ENCODE measurements at regions not wholly inside any gene's neighbourhood (a gene's known extent, or its start where the extent isn't known, plus 50 kb on each side); places are given as distances from the start of the nearest gene placed in this dataset.

DNA sequence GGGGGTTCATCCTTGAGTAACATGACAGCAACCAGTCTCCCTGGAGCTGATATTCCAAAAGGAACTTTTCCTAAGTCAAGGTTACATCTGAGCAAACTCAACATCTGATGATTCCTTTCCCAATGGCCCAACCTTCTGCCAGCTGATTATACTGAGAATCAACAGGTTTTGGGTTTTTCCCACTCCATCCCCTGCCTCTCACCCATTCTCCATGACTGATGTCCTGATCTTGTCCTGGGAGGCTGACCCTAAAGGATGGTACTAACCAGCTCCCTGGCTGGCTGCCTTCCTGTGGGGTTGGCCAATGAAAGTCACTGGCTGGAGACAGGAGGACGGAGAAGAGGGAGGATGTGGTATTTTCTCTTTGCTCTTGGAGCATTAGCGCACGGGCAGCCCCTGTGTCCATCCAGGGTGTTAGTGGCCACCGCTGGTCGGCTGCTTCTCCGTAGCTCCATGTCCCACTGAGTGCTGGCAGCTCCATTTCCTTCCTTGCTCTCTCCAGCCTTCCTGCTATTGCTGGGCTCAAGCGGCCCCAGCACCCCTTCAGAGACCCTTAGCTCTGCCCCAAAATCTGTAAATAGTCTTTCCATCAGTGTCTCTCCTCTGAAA lies 306.2 kb upstream of the PITRM1 start:
- no peak for DNase-seq

DNA sequence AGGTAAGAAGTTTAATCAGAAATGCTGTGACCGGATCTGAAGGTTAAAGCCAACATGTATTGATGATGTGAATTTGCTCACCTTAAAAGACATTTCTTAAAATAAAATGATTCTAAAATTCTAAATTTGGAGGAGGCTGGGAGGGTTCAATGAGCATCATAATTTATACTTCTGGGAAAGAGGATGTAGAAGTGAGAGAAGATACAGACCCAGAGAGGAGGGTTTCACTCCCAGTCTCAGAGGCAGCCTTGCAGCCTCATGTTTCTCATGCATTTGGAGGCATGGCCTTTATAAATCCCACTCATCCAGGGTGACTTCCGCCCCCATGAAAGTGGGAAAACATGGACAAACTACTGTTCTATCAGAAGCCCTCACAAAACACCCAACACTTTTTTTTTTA lies 305.6 kb upstream of the PITRM1 start:
- no peak for DNase-seq

DNA sequence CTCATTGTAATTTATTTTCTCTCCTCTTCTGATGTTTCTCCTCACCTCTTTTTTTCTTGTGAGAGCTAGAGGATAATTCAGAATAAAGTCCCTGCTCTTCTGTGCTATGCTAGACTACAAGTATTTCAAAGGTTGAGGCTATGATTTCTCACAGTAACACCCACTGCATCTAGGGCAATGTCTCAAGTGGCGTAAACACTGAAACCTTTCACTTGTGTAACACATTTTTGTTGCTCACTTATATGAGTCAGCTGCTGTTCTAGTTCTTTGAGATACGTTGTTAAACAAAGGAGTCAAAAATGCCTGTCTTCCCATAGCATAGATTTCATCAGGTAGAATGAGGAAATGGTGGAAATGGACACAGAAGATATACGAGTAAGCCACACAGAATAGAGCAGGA lies 305.1 kb upstream of the PITRM1 start:
- no peak for DNase-seq

DNA sequence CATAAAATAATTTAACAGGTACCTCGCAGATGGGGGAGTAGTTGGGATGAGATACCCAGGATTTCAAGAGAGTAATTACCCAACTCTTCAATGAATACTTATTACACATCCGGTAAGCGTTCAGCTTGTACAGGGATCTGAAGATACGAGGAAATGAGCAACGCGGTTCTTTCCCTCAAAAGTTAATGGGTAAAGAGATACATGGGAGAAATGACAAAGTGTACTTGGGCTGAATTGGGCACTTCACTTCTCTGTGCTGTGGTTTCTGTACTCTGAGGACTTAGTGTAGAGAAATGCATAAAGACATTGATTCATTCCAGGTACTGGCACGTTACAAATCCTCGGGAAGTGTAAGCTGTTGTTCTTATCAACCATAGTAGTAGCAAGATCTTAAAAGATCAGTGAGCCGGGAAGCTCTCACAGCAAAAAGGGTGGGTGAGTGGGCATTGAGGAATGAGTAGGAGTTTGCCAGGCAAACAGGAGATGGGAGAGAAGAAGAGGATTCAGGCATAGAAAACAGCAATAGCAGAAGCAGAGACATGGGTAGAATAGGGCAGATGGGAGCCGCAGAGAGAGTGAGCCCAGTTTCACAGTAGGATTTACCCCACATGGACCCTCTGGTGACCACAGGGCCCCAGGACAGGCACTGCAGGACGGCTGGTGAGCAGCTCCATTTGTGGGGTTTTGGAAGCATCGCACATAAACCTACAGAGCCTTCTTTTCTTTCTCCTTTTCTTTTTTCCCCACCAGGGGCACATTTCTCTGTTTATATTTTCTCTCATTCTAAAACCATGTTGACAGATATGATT lies 304.3 kb upstream of the PITRM1 start:
- DNase-seq: no peak

DNA sequence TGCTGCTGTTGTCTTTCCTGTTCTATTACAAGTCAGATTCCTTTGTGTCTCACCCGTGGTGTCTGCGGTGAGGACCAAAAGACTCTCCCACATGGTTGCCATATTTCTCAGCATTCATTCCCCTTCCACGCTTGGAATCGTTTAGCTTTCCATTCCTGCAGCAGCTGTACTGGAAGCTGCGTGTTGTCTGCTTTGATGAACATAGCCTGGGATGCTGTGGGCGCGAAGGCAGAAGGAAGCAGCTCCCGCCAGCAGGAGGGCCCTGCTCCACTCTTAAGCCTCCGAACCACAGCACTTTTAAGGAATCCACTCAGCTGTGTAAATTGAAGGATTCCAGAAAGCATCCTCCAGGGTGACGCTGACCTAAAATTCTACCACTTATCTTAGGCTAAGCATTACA lies 303.6 kb upstream of the PITRM1 start:
- DNase-seq: no peak

DNA sequence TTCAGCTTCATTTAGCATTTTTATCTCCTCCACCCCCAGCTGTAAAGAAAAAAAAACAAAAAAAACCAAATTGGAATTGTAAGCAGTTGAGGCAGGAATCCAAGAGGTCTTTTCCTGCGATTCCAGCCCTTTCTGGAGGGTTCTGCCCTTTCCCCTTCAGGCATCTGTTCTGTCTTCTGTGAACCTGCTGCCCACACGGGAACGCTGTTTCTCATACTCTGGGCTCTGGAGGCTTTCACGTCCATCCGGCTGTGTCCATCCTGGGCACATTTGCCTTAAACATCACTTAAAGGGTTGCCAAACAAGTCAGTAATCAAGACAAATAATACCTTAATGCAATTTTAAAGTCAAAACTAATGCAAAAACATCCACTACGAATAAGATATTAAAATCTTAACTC lies 302.8 kb upstream of the PITRM1 start:
- no peak for DNase-seq

DNA sequence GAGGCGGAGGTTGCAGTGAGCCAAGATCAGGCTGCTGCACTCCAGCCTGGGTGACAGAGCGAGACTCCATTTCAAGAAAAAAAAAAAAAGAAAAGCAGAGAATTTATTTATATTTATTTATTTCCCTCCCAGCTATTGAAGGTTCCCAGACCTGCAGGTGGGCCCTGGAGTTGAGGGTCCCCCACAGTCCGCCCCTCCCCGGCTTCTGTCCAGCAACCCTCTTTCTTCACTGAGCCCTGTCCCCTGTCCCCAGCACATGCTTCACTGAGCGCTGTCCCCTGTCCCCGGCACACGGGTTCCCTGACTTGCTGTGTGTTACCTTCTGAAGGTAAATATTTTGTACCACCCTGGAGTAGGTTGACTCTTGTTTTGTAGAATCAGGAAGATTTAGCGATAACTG lies 301.7 kb upstream of the PITRM1 start:
- no peak for DNase-seq

DNA sequence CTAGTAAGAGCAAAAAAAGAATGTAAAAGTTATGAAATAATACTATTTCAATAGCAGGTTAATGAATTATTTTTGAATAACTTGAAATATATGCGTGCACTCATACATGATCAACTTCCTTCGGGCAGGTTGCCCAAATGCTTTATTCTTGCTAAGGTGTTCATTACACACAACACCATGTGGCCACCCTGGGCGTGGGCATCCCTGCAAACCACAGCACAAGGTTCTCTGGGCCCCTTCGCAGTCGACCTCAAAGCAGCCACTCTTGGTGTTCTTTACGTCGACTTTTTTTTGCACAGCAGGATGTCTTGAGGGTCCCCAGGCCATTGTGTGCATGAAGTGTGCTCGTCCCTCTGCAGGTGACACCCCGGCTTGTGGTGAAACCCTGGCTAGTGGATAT lies 300.7 kb upstream of the PITRM1 start:
- DNase-seq: peak; percentile 68

DNA sequence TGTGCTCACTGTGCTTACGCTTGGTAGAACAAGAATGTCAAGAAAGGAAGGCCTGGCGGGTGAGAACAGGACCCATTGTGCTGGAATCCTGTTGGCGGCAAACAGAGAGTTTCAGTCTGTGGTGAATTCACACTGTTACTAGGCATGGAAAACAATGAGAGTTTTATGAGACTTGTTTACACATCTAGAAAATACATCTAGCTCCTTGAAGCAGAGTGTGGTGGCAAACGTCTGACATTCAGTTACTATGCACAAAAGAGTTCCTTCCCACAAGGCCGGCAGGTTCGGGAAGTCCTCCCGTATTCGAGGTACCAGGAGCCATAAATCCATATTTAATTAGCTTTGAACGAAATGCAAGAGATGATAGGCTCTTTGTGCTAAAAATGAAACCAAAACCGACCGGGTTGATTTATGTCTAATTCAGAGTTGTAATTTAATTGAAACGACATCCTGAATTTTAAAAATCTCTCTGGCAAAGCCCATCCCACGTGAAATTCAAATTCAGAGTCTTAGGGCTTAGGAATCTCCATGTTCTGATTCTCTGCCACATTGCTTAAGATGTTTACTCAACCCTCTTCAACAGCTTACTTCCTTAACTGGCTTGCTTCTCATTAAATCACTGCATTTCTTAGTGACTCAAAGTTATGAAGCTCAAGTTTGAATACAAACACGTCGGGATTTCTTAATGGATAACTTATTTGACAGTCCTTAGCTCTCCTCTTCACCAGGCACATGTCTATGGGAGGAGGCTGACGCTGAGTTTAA lies 299.9 kb upstream of the PITRM1 start:
- DNase-seq: peak; percentile 97

DNA sequence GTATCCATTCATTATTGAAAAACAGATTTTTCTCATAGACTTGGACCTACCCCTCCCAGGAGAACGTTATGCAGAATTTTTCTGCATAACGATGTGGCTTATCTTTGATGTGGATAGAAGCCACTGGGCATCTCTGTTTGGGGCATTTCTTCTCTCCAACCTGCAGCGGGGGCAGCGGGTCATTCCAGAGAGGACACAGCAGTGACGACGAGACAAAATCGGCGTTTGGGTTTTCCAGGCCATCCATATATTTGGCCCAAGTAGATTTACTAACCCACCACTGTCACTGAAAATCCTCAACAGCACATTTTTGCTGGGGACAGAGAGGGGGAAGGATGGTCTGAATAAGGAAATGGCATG lies 299.3 kb upstream of the PITRM1 start:
- DNase-seq: no peak

DNA sequence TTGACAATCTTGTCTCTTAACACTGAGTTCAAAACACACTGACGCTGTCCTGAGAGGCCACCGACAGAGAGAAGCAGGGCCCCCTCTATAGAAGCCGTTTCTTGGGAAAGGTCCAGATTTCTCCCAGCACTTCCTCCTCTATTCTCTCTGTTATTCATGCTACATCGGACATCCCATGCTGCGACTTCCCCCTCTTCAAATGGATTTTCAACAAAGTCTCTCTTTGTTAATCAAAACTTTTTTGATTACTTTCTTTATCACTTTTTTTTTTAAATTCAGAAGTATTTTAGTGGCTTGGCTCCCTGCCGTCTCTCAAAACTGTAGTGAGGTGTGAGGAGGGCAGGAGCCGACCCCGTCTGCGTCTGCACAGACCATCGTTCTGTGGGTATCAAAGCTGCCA lies 298.9 kb upstream of the PITRM1 start:
- DNase-seq: no peak

DNA sequence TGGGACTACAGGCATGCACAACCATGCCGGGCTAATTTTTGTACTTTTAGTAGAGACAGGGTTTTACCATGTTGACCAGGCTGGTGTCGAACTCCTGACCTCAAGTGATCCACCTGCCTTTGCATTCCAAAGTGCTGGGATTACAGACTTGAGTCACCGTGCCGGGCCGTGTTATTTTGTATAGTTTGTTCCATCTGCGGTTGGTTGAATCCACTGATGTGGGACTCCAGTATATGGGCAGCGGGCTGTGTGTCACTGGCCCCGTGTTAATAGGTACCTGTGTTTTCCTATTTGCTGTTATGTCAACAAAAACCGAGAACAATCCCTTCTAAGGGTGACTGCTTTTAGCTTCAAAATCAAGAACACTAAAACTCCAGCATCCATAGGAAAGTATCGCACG lies 297.6 kb upstream of the PITRM1 start:
- peak; percentile 31 for DNase-seq

DNA sequence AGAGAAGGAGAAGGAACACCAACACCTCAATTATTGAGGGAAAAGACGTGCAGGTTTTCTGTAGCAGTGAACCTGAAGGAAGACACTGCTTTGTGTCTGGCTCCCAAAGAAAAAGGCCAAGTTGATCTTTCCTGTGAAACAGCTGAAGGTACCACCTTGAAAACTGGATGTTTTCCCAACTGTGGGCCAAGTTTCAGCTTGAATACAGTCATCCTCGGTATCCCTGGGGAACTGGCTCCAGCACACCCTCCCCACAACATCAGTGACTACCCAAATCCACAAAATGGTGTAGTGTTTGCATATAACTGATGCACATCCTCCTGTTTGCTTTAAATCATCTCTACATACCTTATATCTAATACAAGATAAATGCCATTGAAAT lies 297.0 kb upstream of the PITRM1 start:
- DNase-seq: no peak

DNA sequence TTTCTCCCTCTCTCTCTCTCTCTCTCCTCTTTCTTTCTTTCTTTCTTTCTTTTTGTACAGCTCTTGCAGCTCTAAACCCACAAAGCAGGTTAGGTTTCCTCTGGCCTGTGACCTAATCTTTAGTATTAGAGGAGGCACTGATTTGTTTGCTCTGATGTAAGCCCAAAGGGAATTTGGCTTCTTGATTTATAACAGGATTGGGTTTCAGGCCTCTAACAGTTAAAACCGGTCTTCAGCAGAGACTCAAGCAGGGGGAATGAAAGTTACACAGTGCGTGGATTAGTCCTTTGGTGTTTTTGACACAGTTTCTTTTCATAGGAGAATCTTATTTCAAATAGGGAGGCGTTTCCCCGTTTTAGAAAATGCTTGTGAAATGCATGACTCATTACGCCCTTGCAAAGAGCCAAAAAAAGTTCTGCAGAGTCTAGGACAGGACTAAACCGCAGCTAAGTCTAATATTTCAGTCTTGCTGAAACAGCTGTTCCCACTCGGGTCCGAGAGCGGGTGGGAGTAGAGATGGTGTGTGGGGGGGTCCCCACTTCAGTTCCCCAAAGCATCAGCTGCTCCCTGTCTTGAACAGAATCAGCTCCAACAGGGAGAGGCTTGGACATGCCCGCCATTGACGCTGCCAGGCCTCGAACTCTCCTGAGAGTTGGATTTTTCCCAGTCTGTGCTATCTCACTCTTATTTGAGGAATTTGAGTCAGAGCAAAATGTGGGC lies 296.5 kb upstream of the PITRM1 start:
- peak; percentile 81 for DNase-seq

DNA sequence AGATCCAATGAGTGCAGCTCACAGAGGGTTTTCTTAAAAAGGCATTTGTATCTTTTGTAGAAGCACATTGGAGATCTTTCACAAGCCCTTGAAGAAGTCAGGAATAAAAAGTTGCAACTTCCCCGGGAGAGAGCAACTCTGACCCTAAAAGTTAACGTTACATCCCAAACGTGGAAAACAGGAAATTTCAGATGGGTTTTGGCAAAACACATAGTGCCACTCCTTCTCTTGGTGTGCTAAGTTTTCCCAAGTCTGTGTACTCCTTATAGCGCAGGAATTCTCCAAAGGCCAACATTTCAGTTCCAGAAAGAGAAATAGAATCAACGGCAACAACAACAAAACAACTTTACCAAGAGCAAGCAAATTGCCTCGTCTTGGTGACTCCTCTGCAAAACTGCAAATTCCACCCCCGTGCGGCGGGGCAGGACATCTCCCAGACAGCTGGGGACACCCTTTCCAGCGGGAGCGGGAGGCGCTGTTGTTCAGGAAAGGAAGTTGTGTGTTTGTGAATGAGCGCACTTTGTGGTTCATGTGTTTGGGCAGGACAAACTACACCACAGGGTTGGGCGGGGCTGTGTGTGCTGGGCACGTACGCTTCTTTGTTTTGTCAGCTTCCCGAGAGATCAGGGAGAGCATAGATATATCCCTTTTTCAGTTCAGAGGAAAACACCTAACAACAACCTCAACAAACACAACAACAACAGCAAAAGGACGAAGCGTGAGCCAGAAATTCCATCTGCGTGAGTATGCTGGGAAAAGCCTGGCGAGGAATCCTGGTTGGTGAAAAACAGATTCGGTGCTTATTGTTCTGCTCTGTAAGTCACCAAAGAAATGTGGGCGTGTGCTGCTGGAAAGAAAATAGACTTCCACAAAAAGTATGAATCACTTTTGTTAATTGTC lies 294.7 kb upstream of the PITRM1 start:
- DNase-seq: peak; percentile 95

DNA sequence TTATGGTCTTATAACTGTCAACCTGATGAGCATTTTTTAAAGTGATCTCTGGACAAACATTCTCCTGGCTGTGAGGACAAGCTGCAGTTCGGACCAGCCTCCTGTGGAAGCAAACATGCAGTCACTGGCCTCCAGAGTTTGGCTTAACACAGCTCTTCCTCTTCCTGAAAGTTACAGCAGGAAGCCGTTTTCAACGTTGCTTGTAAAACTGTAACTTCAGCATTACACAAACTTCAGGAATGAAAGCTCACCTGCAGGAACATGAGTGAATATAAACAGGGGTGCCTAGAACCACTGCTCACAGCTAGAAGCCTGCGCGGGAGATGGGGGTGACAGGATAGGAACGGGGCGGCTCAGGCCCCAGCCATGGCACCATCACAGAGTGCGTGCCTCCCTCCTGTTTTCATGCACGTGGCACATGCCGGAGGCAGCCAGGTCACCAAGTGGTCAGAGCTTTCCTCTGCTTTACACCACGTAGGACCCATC lies 292.9 kb upstream of the PITRM1 start:
- DNase-seq: peak; percentile 23

DNA sequence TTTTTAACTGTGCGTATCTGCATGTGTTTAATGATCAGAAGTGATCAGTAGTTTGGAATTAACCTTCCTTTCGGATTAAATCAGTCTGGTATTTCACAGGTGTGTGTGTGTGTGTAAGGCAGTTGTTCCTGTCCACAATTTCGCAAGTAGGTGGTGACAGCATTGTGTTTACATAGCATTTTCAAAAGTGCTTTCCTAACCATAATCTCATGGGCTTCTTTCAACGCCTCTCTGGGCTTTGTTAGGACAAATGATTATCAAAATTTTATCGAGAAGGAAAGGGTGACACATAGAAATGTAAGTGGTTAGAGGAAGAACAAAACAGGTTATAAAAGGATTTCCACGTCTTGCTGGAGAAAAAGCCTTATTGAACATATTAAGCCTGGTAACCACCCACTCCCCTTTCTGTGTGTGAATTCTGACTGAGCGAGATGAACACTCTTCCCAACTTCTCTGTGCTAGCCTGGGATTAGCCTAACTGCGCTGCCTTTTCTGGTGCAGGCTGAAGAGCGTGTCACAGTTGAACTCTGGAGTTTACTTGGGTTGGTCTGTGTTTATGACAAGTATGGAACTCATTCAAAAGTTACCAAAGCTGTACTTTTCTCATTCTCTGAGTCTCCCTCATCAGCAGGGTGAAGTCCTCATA lies 292.3 kb upstream of the PITRM1 start:
- DNase-seq: no peak

DNA sequence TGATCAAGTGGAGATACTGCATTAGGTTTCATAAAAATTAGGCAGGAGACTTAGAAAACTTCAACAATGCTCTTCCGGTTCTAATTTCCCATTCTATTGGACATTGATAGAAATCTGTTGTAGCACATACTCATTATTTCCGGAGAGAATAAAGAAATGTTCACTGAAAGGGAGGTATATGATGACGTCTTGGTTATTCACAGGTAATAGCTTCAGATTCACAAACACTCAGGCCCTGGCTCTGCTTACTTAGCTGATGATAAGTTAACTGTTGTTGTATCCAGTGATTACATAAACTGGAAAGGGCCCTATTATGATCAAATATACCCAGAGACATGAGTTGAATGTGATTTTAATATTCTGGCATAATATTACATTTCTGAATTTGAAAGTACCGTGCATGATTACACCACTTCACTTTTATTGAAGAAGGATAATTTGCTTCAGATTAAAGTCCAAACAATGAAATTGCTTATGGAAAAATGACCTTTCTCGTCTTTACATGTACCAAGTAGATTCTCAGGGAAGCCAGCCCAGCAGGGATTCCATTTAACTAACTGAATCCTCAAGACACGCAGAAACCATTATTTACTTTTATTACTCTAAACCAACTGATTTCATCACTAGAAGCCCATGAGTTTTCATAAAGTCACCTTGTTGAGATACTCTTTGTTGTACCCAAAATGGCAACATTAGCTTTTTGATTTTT lies 288.0 kb upstream of the PITRM1 start:
- no peak for DNase-seq

DNA sequence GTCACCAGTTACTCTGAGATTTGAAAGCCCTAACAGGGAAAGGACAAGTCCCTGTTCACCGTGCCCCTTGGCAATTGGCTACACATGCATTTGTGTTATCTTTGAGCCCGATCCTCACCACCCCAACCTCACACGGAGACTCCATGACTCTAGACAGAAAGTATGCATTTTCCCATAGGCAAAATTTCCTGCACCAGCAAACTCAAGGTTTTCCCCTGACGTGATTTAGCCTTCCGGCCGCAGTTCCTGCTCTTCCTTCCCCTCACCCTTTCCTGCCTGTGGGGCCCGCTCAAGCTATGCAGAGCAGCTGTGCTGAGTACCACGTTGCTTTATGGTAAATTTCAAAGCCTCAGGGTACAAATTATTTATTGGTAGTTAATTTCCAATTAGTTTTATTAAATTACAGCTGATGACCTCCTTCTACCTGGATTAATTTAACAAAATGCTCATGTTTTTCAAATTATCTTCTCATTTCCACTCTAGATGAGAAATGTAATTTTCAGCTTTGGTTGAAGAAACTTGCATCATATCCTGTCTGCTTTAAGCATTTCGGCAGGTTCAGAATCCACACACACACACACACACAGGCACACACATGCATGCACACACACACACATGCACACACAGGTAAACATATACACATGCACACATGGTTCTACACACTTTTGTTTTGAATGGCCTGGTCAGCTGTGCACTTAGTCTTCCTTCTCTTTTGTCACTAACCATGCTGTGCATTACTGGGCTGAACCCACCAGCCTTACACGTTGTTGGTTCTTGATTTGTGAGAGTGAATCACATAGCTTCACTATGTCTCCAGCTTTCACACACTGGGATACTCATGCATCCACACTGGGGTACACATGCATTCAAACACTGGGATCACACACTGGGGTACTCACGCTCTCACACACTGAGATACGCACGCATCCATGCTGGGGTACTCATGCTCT lies 283.1 kb upstream of the PITRM1 start:
- no peak for DNase-seq

Measured in kidney glomerular epithelial cell (primary cell).